GM19025 (cell line): ENCODE measurements at regions not wholly inside any gene's neighbourhood (a gene's known extent, or its start where the extent isn't known, plus 50 kb on each side); places are given as distances from the start of the nearest gene placed in this dataset.
"Not testable (repeated sequence)": the region's sequence is repeated elsewhere in the genome, so short reads cannot be mapped to it uniquely, and the experiment has no call there.

ENCODE experiments used
- ATAC-seq: cut with Tn5 transposase; IDR thresholded peaks from one replicate; pipeline ENCODE4 v1.9.1; 2021; ENCODE audit warnings: mild to moderate bottlenecking, low read depth, moderate library complexity; ENCODE audit not compliant: unreplicated experiment

GRCh38 chrX:40788698-40789097, 53.4 kb upstream of the MED14 start:
- ATAC-seq = not testable (repeated sequence)

DNA sequence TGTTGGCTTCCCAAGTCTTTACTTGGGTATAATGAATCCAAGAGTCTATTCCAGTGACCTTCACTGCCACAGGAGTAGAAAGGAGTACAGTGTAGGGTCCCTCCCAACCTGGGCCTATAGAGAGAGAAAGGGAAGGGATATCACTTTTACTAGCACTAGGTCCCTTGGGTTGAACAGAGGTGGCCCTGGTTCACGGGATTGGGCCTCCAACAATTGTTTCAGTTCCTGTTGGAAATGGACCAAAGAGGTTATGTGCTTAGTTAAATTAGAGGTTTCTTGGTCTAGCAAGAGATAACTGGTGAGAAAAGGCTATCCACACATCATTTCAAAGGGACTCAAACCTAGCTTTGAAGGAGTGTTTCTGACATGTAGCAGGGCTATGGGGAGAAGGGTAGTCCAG, 57.1 kb upstream of the MED14 start:
- no peak for ATAC-seq

- not testable (repeated sequence) for ATAC-seq
Measured at GRCh38 chrX:40794829-40795130, 59.4 kb upstream of the MED14 start.

GRCh38 chrX:40799745-40800144, 64.4 kb upstream of the MED14 start:
- ATAC-seq = not testable (repeated sequence)

DNA sequence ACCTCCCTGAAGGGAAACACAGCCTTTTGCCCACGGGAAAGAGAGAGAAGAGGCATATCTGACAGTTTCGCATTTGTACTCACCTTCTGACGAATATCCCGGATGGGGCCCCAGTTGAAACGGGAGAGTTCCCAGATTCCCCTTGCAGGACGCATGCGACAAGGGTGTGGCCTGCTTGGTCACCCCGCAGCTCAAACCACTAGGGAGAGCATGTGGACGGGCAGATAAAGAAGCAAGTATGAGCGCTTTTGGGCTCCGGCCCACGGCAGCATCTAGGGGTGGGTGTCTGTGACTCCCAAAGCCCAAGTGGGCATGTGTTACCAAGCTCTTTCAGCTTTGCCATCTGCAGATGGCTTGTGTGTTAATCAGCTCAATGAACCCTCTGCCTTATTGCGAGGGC, 70.1 kb upstream of the MED14 start:
- no peak for ATAC-seq

DNA sequence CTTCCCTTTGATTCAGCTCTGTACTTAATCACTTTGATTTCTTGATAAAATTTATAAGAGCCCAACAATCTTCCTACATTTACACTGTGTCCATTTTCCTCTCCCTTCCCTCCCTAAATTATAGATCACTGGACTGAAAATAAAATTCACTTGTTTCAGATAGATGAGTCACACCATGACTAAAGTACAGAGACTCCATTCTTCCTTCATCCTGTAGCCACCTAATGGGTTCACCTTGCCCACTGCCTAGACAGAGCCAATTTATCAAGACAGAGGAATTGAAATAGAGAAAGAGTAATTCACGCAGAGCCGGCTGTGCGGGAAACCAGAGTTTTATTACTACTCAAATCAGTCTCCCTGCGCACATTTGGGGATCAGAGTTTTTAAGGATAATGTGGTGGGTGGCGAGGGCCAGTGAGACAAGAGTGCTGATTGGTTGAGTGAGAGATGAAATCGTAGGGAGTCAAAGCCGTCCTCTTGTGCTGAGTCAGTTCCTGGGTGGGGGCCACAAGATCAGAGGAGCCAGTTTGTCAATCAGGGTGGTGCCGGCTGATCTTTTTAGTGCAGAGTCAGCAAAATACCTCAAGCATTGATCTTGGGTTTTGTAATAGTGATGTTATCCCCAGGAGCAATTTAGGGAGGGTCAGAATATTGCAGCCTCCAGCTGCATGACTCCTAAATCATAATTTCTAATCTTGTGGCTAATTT, 71.3 kb upstream of the MED14 start:
- no peak for ATAC-seq

GRCh38 chrX:40807384-40807783, 72.0 kb upstream of the MED14 start:
- no peak for ATAC-seq

- ATAC-seq = no peak
Measured at GRCh38 chrX:40808203-40808602, 72.9 kb upstream of the MED14 start.

DNA sequence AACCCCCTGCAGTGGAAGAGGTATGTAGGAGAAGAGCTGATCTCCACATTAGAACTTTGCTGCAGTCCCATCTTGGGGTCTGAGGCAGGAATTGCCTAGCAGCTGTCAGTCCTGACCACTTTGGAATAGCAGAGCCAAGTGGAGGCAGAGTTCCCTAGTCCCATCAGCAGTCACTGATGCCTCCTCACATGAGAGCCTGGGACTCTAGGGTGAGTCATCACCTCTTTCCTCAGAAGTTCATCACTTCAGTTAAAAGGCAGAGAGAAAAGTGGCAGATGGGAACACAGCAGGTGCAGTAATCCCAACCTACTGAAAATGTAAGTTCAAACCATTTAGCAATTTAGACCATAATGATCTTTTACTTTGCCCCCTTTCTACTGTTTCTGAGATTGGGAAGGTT, 73.9 kb upstream of the MED14 start:
- no peak for ATAC-seq

- ATAC-seq = not testable (repeated sequence)
Measured at GRCh38 chrX:40815045-40815444, 79.7 kb upstream of the MED14 start.

GRCh38 chrX:40816906-40817305, 81.6 kb upstream of the MED14 start:
- ATAC-seq = no peak

GRCh38 chrX:40818236-40818635, 82.9 kb upstream of the MED14 start:
- ATAC-seq = no peak

DNA sequence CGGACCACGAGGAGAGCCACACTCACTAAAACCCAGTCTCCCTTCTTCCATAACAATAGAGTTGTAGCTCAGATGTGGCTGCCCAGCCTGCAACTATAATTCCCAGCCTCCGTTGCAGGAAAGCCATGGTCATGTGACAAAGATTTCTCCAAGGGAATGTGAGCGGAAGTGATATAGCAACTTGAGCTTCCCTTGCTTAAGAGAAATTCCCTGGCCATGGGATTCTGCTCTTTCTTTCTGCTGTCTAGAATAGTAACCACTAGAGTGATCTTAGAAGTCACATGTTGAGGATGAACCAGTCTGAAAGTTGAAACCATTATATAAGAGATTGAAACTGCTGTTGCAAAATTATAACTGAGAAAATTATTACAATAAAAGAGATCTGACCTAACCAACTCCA, 86.4 kb upstream of the MED14 start:
- no peak for ATAC-seq

DNA sequence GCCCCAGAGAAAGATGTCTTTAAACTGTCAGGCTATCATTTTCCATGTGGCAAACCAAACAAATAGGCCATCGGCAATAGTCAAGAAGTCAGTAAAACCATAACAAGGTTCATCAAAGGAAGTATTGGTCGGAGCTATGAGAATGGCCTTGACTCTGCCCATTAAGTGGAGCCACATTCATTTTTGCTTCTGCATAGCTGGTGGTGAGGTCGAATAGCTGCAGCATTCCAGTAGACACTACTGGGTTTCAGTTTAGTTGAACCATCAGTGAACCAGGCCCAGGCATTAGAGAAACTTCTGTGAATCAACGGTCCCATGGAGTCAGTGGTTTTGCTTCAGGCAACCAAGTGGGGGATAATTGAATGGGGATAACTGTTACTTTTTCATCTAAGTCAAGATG, 92.0 kb upstream of the MED14 start:
- ATAC-seq = no peak

DNA sequence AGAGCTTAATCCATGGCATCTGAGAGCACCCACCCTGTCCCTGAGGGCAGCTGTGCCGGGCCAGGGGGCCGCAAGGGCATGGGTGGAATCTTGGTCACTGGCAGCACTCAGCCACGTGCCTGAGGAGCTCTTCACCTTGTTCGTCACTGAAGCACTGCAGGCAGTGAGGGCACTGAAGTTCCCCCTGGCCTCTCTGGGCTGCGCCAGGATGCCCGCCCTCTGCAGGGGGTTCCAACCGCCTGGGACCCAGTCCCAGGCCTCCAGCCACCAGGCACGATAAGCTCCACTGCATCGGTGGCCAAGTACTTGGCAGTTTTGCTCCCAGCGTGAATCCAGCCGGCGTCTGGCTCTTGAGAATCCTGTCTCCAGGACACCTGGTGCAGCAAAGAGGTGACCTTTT, 96.4 kb upstream of the MED14 start:
- no peak for ATAC-seq

- no peak for ATAC-seq
Measured at GRCh38 chrX:40832723-40833122, 97.4 kb upstream of the MED14 start.

DNA sequence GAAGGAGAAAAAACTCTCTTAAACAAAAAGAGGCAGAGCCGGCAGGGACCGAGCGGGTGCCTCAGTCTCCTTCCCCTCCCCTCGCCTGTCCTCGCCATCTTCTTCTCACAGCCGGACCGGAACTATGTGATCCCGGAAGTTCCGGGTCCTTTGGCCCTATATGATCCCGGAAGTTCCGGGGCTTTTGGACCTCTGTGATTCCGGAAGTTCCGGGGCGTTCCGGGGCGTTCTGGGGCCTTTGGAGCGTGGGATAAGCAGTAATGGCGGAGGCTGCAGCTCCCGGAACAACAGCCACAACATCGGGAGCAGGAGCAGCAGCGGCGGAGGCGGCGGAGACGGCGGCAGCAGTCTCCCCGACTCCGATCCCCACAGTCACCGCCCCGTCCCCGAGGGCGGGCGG, 98.9 kb upstream of the MED14 start:
- ATAC-seq = no peak

DNA sequence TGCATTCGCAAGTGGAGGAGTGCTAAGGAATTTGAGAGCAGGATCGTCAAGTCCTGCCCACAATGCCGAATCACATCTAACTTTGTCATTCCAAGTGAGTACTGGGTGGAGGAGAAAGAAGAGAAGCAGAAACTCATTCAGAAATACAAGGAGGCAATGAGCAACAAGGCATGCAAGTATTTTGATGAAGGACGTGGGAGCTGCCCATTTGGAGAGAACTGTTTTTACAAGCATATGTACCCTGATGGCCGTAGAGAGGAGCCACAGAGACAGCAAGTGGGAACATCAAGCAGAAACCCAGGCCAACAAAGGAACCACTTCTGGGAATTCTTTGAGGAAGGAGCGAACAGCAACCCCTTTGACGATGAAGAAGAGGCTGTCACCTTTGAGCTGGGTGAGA, 100.2 kb upstream of the MED14 start:
- ATAC-seq = no peak

DNA sequence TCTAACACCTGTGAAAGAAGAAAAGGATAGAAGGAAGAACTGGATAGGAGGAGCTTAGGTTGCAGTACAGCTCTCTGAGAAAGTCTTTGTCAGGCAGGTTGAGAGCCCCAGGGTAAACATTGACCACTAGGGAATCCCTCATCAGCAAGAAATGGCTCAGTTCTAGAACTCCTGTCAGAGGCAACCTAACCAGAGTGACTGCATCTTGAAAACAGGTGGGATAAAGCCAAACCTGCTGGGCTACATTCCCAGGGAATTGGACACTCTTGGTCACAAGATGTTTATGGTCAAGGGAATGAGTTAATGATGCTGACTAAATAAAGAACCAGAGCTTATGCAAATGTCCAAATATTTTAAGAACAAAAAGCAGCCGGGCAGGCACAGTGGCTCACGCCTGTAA, 108.3 kb upstream of the MED14 start:
- ATAC-seq = no peak

DNA sequence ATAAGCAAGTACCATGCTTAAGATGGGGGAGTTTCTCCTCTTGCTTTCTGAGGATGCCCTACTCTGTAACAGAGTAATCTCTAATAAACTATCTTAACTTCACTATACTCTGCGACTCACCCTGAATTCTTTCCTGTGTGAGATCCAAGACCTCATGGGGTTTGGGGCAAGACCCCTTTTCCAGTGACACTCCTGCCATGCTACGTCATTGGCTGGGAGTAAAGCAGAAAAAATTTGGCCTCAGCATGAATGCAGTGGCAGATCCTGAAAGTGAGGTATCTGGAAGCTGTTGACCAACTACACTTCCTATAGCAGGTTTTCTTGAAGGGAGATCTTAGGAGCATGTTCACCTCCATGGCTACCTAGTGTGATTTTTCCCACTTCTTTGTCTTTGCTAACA, 109.1 kb upstream of the MED14 start:
- ATAC-seq = no peak

GRCh38 chrX:40845331-40845911, 110.1 kb upstream of the MED14 start:
- ATAC-seq = no peak

- no peak for ATAC-seq
Measured at GRCh38 chrX:40849906-40850823, 114.8 kb upstream of the MED14 start.
